IgD-negative memory B cell (primary cell): ENCODE measurements at regions not wholly inside any gene's neighbourhood (a gene's known extent, or its start where the extent isn't known, plus 50 kb on each side); places are given as distances from the start of the nearest gene placed in this dataset.

Source experiments
- H3K27ac Mint-ChIP-seq, 3 donors: one replicate each; pipeline ENCODE4 v1.8.0; 2020 to 2022; ENCODE audit warnings: mild to moderate bottlenecking in 3 of 3, mixed read lengths in 3 of 3, moderate library complexity in 1 of 3
- H3K27me3 Mint-ChIP-seq: one replicate; pipeline ENCODE4 v1.8.0; 2021; ENCODE audit warnings: mixed read lengths
- H3K36me3 Mint-ChIP-seq: one replicate; pipeline ENCODE4 v1.8.0; 2020; ENCODE audit warnings: mild to moderate bottlenecking, mixed read lengths
- H3K4me1 Mint-ChIP-seq, 3 donors: one replicate each; pipeline ENCODE4 v1.8.0; 2020 to 2022; ENCODE audit warnings: mixed read lengths in 3 of 3, mild to moderate bottlenecking in 1 of 3
- H3K4me3 Mint-ChIP-seq, 4 donors: one replicate each; pipeline ENCODE4 v1.8.0; 2020 to 2022; ENCODE audit warnings: mild to moderate bottlenecking in 4 of 4, mixed read lengths in 4 of 4, moderate library complexity in 3 of 4
- H3K9me3 Mint-ChIP-seq, 3 donors: one replicate each; pipeline ENCODE4 v1.8.0; 2020 to 2021; ENCODE audit warnings: mixed read lengths in 3 of 3, mild to moderate bottlenecking in 1 of 3

DNA sequence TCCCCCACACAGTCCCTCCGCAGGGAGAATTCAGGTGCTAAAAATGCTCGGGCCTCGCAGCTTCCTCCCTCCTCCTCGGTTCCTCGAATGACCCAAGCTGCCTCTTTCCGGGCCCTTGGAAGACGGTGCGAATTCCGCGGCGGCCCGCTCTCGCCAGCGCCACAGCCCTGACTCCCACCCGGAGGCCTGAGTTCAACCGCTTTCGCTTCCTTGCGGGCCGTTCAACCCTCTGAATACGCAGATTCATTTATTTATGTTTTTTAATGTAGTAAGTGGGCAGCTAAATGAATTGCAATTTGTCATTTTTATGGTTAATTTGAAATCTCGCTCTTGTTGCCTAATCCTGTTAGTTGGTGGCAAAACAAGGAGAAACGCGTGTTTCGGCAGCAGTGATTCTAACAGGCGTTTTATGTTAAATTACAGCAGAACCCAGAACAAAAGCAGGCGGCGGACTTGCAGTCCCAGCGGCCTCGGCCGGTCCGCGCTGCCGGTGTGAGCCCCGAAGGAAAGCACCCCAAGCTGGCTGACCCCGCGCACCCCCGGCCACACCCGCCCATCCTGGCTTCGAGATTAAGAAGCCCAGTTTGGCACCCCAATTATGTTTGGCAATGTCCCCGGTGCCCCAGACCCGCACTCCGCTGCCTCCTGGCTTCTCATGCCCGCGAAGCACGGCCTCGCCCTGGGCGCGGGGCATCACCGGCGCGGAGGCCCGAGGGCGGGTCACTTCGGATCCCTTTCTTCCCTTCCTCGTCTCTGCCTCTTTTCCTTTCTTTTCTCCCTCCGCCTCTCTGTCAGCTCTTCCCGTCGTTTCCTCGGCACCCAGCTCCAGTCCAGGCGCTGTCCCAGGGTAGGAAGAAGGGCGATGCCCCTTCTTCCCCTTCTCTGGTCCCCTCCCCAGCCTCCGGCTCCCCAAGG lies 75.9 kb downstream of the INSIG1 start:
- H3K27ac Mint-ChIP-seq = peak overlapping the region; percentile 80 to 91 (median 84)
- peaks cover 61% of the 10 kb centered on the region for H3K27me3 Mint-ChIP-seq
- peaks cover 2% of the 10 kb centered on the region for H3K36me3 Mint-ChIP-seq
- H3K4me3 Mint-ChIP-seq = peak overlapping the region; percentile 70 to 94 (median 88)
- H3K9me3 Mint-ChIP-seq = no peaks in the 10 kb centered on the region
- peaks cover 21 to 31% (median 29%) of the 10 kb centered on the region in 3 donors for H3K4me1 Mint-ChIP-seq

DNA sequence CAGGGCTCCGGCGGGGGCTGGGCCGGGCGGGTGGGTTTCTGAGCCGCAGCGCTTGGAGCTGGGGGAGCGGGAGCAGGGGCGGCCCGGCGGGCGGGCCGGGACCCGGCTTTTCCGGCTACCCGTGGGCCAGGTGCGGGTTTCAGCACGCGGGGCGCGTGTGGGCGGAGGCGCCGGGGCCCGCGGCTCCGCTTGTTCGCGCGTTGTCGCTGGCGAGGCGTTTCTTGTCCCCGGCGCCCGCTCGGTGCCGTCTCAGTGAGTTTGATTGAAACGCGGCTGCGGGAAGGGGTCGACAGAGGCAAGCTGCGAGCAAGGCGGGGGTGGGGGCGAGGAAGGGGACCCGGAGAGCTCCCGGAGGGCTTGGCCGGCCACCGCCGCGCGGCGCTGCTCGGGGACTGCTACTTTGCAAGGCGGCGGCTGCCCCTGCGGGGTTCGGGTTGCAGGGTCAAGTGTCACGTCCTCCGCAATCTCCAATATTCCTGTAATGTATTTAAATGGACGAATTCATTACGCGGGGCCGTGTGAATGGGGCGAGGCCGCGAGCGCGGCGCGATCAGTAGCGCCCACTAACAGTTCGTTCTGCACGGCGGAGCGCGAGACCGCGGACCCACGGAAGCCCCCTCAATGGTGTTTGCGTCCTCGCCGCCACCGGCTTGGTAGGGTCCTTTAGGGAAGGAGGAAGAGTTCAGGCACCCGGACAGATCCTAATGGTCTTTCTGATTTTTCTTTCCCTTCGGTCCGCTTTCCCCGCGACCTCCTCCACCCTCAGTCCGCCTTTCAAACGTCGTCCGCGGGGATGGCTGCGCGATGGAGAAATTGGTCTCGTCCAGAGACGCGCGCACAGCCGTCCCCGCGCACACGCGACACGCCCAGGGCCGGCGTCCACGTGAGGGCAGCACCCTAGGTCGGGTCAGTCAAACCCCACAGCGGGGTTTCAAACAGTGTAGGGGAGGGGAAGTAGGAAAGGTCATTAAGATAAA lies 76.9 kb downstream of the INSIG1 start:
- H3K36me3 Mint-ChIP-seq = peaks cover 2% of the 10 kb centered on the region
- H3K4me1 Mint-ChIP-seq = peaks cover 22 to 31% (median 29%) of the 10 kb centered on the region in 3 donors
- no peaks in the 10 kb centered on the region for H3K9me3 Mint-ChIP-seq
- H3K4me3 Mint-ChIP-seq = peak overlapping the region; percentile 58 to 88 (median 84)
- peak overlapping the region; percentile 52 to 91 (median 59) for H3K27ac Mint-ChIP-seq
- peaks cover 70% of the 10 kb centered on the region for H3K27me3 Mint-ChIP-seq

GRCh38 chr7:155375337-155376277 lies 77.9 kb downstream of the INSIG1 start:
- H3K4me1 Mint-ChIP-seq = peaks cover 25 to 40% (median 38%) of the 10 kb centered on the region in 3 donors
- peaks cover 77% of the 10 kb centered on the region for H3K27me3 Mint-ChIP-seq
- H3K4me3 Mint-ChIP-seq = peak overlapping the region; percentile 58 to 85 (median 70)
- peak overlapping the region; percentile 50 to 91 (median 72) for H3K27ac Mint-ChIP-seq
- H3K36me3 Mint-ChIP-seq = peaks cover 2% of the 10 kb centered on the region
- no peaks in the 10 kb centered on the region for H3K9me3 Mint-ChIP-seq

- Mint-ChIP-seq H3K9me3 (no peaks in the 10 kb centered on the region), H3K36me3 (peaks cover 2% of the 10 kb centered on the region), H3K4me1 (peaks cover 31 to 45% (median 39%) of the 10 kb centered on the region in 3 donors), H3K4me3 (peak overlapping the region in 2 of 4 donors; percentile 18 to 85), H3K27ac (peak overlapping the region in 2 of 3 donors; percentile 1 to 72), H3K27me3 (peaks cover 79% of the 10 kb centered on the region)
Observed at GRCh38 chr7:155377071-155377837, 79.6 kb downstream of the INSIG1 start.

DNA sequence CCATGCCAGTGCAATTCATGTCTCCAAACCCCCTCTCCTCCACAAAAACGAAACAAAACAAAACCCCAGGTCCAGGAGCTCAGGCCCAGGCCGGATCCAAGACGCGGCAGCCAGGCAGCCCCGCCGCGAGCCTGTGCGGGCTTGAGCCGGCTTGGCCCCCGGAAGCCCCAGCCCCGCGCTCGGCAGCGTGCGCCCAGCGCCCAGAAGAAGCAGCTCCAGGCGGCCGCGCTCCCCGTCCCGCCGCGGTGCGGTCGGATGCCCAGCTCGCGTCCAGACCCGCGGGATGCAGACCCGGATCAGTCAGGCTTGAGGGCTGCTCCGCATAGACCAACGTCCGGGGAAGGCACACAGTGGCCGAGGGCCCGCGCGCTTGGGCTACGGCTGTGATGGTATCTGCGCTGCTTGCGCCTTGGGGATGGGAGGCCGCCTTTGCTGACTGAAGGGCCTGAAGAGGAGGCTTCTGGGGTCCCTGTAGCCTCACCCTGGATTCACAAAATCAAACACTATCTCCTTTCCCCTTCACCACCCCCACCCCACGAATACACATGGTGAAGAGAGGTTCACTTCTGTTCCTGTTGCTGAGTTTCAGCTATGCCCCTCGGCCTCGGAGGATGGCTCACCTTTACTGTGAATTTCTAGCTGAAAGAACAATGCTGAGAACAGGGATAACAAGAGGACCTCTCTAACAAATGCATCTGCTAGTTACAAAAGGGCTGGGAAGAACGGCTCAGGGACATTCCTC lies 79.9 kb upstream of the EN2 start:
- H3K4me1 Mint-ChIP-seq = peaks cover 27 to 42% (median 35%) of the 10 kb centered on the region in 3 donors
- H3K4me3 Mint-ChIP-seq = peak overlapping the region in 2 of 4 donors; percentile 18 to 85
- H3K27me3 Mint-ChIP-seq = peaks cover 76% of the 10 kb centered on the region
- H3K36me3 Mint-ChIP-seq = peaks cover 2% of the 10 kb centered on the region
- peak overlapping the region in 2 of 3 donors; percentile 32 to 52 for H3K27ac Mint-ChIP-seq
- H3K9me3 Mint-ChIP-seq = no peaks in the 10 kb centered on the region

DNA sequence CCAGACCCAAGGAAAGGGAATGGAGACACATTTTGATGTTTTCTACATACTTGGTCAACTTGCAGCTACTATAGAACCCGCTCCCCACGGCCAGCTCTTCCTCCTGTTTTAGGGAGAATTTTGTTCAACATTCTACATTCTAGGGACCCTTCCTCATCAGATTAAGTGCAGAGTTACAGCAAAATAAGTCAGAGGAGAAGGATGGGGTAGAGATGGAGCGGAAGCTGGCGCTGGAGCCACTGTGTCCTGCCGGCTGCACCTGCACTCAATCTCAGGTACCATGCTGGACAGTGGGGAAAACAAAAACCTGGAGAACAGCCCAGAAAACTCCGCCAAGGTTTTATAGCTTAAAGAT lies 79.4 kb upstream of the EN2 start:
- Mint-ChIP-seq H3K27ac (peak overlapping the region; percentile 32 to 88 (median 52)), H3K9me3 (no peaks in the 10 kb centered on the region), H3K36me3 (no peaks in the 10 kb centered on the region), H3K4me3 (peak overlapping the region in 1 of 4 donors; percentile 7), H3K27me3 (peaks cover 73% of the 10 kb centered on the region), H3K4me1 (peaks cover 22 to 36% (median 29%) of the 10 kb centered on the region in 3 donors)

DNA sequence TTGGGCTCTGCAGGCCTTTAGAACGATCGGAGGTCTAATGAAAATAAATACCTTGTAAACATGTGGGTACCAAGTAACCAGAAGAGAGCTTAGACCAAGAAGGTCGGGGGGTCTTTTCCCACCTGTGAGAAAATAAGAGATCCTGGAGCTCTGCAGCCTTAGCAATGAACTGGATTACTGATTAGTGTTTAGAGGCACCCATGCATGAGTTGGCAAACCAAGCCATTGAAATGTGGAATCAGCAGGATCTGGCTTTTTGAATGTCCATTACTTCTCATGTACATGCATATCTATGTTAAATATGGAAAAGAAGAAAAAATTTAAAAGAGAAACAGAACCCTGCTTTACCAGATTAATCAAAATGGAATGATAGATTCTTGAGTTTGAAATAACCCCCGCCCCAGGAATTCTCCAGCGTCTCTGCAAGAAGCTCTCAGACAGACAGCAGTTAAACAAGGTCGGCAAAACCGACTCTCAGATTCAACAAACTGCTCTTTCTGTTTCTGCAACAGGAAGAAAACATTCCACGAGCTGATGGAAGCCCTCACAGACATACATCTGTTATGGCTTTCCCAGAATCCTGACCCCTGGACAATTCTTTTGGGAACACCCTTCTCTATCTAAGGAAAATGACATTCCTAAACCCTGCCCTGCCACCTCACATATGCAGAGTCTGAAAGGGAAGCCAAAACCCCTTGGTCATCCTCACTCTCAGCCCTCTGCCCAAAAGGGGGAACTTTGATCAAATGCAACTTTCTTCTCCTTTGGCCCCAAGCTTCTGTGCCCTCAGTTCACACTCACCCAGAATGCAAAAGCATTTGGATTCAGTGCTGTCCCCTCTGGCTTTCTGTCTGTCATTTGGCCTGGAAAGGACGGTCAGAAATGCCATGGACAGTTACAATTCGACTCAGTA lies 78.7 kb upstream of the EN2 start:
- Mint-ChIP-seq H3K9me3 (no peaks in the 10 kb centered on the region), H3K27me3 (peaks cover 70% of the 10 kb centered on the region), H3K4me1 (peaks cover 22 to 34% (median 27%) of the 10 kb centered on the region in 3 donors), H3K36me3 (no peaks in the 10 kb centered on the region), H3K4me3 (peak overlapping the region in 2 of 4 donors; percentile 5 to 34), H3K27ac (peak overlapping the region in 1 of 3 donors; percentile 32)

DNA sequence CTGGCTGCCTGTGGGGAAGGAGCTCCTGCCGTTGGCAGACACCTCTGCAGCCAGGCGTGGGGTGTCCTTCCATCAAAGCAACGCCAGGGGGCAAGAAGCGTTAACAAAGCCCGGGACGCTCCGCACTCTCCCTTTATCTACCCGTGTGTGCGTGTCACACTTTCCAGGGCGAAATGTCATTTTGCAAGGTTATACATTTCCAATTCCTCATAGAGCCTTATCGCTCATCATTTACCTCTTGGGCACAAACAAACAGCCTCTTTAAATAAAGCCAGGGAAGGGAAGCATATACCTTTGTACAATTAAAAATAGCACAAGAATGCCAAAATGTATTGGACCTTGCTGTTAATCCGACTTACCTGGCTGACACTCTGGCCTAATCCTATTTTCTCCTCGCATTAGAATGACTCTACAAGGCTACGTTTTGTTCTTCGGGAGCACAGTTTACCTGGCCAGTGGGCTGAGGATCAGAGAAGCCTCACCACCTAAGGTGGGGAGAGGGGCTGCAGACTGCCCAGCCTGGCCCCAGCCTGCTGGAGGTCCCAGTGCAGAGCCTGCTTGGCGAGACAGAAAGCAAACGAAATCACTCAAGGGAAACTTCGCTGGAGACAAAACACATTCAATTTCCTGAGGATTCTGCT lies 77.6 kb upstream of the EN2 start:
- Mint-ChIP-seq H3K9me3 (no peaks in the 10 kb centered on the region), H3K27me3 (peaks cover 70% of the 10 kb centered on the region), H3K4me3 (peak overlapping the region in 2 of 4 donors; percentile 6 to 34), H3K36me3 (no peaks in the 10 kb centered on the region), H3K4me1 (peaks cover 16 to 26% (median 19%) of the 10 kb centered on the region in 3 donors), H3K27ac (peak overlapping the region in 1 of 3 donors; percentile 7)

- peaks cover 13 to 18% (median 14%) of the 10 kb centered on the region in 3 donors for H3K4me1 Mint-ChIP-seq
- H3K27ac Mint-ChIP-seq = peak overlapping the region in 1 of 3 donors; percentile 71
- H3K36me3 Mint-ChIP-seq = no peaks in the 10 kb centered on the region
- no peaks in the 10 kb centered on the region for H3K9me3 Mint-ChIP-seq
- H3K27me3 Mint-ChIP-seq = peaks cover 65% of the 10 kb centered on the region
- H3K4me3 Mint-ChIP-seq = no peak overlapping the region
Observed at GRCh38 chr7:155380976-155381851, 76.7 kb upstream of the EN2 start.

DNA sequence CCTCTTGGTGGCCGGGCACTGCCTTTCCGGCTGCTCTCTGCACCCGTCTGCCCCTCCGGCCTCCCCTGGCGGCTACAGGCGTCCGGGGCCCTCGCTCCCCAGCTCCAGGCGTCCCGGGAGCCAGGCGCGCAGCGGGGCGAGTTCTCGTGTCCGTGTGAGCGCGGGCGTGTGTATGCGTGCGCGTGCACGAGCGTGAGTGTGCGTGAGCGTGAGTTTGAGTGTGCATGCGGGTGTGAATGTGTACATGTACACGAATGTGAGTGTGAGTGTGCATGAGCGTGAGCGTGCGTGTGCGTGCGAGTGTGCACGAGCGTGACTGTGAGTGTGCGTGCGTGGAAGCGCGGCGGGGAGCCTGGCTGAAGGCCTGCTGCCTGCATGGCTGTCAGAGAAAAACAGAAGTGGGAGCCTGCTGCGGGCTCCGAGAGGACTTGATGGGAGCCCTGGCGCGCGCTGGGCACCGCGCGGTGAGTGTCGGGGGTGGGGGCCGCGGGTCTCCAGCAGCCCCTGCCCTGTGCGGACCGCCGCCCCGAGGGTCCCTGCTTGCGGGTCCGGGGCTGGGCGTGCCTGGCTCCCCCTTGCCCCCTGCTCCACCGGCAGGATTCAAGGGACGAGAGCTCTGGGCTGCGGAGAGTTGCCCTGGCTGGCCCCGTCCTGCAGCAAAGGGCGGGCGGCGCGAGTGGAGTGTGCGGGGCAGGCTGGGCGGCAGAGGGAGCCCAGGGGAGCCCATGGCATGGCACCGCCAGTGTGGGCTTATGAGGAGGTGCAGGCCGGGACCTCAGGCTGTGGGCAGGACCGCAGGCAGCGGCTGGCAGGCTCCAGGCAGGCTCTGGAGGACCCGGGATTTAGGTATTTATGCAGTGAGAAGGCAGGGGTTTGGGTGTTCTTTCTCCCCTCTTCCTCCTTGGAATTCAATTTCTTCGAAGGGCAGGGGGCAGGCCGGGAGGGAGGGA lies 75.8 kb upstream of the EN2 start:
- peak overlapping the region in 2 of 3 donors; percentile 71 to 77 for H3K27ac Mint-ChIP-seq
- no peaks in the 10 kb centered on the region for H3K9me3 Mint-ChIP-seq
- peak overlapping the region; percentile 8 to 90 (median 78) for H3K4me3 Mint-ChIP-seq
- no peaks in the 10 kb centered on the region for H3K36me3 Mint-ChIP-seq
- H3K27me3 Mint-ChIP-seq = peaks cover 63% of the 10 kb centered on the region
- peaks cover 11 to 14% (median 13%) of the 10 kb centered on the region in 3 donors for H3K4me1 Mint-ChIP-seq
